Endothelial cell of umbilical vein (primary cell): ENCODE measurements at regions not wholly inside any gene's neighbourhood (a gene's known extent, or its start where the extent isn't known, plus 50 kb on each side); places are given as distances from the start of the nearest gene placed in this dataset.

Experiments used
- EZH2 ChIP-seq: IDR thresholded peaks from 2 replicates; pipeline ENCODE4 v1.6.1; 2012; ENCODE audit warnings: borderline replicate concordance, low read depth, mild to moderate bottlenecking, moderate library complexity, low read length, inconsistent platforms; ENCODE audit not compliant: severe bottlenecking
- POLR2A ChIP-seq: IDR thresholded peaks from 2 replicates; pipeline ENCODE4 v1.6.1; 2012; ENCODE audit warnings: low read depth, mild to moderate bottlenecking, control low read depth, low read length
- POLR2AphosphoS5 ChIP-seq: IDR thresholded peaks from 2 replicates; pipeline ENCODE4 v1.6.1; 2012; ENCODE audit warnings: low read depth, mild to moderate bottlenecking, control low read depth, low read length, moderate library complexity; ENCODE audit not compliant: insufficient read depth
- TF ChIP-seq, protein P1 (sequence below), 2 donors: IDR thresholded peaks; 1 replicate in 1 of 2; 2 replicates in 1 of 2; pipeline ENCODE4 v1.5.1; 2011; ENCODE audit warnings: low read length in 2 of 2, mild to moderate bottlenecking in 2 of 2, moderate library complexity in 2 of 2, control low read depth in 1 of 2, inconsistent platforms in 1 of 2, low read depth in 1 of 2; ENCODE audit not compliant: insufficient read depth in 1 of 2; ENCODE audit errors: extremely low read depth in 1 of 2

DNA sequence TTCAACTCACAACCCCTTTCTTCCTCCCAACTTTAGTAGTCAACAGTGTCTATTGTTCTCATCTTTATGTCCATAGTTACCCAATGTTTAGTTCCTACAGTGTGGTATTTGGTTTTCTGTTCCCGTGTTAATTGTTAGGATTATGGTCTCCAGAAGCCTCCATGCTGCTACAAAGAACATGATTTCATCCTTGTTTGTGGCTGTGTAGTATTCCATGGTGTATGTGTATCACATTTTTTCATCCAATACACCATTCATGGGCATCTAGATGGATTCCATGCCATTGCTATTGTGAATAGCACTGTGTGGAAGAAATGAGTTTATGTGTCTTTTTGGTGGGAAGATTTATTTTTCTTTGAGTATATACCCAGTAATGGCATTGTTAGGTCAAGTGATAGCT lies 420.3 kb downstream of the XYLT1 start:
- TF ChIP-seq, protein P1, sequence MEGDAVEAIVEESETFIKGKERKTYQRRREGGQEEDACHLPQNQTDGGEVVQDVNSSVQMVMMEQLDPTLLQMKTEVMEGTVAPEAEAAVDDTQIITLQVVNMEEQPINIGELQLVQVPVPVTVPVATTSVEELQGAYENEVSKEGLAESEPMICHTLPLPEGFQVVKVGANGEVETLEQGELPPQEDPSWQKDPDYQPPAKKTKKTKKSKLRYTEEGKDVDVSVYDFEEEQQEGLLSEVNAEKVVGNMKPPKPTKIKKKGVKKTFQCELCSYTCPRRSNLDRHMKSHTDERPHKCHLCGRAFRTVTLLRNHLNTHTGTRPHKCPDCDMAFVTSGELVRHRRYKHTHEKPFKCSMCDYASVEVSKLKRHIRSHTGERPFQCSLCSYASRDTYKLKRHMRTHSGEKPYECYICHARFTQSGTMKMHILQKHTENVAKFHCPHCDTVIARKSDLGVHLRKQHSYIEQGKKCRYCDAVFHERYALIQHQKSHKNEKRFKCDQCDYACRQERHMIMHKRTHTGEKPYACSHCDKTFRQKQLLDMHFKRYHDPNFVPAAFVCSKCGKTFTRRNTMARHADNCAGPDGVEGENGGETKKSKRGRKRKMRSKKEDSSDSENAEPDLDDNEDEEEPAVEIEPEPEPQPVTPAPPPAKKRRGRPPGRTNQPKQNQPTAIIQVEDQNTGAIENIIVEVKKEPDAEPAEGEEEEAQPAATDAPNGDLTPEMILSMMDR (IDR thresholded peaks at IDR 0.05; ENCODE audit: extremely low read depth in 1 of 2, insufficient read depth in 1 of 2, low read depth in 1 of 2, low read length in 2 of 2), result no peak
- TF ChIP-seq POLR2A (no peak), EZH2 (no peak), POLR2AphosphoS5 (no peak)
